ENCODE measurements at regions not wholly inside any gene's neighbourhood (a gene's known extent, or its start where the extent isn't known, plus 50 kb on each side); places are given as distances from the start of the nearest gene placed in this dataset.

GRCh38 chr3:87425056-87425455 is 148.7 kb upstream of the POU1F1 start:
- ATAC-seq (ENCODE audit: low FRiP score in 2 of 2), result no peak
- Histone ChIP-seq H3K4me1 (no peaks in the 10 kb centered on the region), H3K36me3 (no peaks in the 10 kb centered on the region), H3K27me3 (no peaks in the 10 kb centered on the region), H3K9me3 (no peaks in the 10 kb centered on the region), H3K4me3 (no peak overlapping the region), H3K27ac (no peak overlapping the region)
- DNase-seq, result no peak
- no peak for TF ChIP-seq POLR2A (IDR thresholded peaks at IDR 0.05)
- WGBS, 2 donors, result 79 to 80% methylated on average over 3 of the region's 3 CpGs

- Histone ChIP-seq H3K9me3 (no peaks in the 10 kb centered on the region), H3K27me3 (no peaks in the 10 kb centered on the region), H3K36me3 (no peaks in the 10 kb centered on the region), H3K4me1 (no peaks in the 10 kb centered on the region), H3K4me3 (no peak overlapping the region), H3K27ac (no peak overlapping the region)
- DNase-seq (no peak), ATAC-seq (ENCODE audit: low FRiP score in 2 of 2) (no peak)
- WGBS, 2 donors, result 81 to 90% methylated on average over 2 of the region's 2 CpGs
- TF ChIP-seq POLR2A (IDR thresholded peaks at IDR 0.05) (no peak), CTCF (IDR thresholded peaks at IDR 0.05) (no peak), EP300 (IDR thresholded peaks at IDR 0.05) (no peak), POLR2AphosphoS5 (IDR thresholded peaks at IDR 0.05) (no peak)
These were observed 147.0 kb upstream of the POU1F1 start for GRCh38 chr3:87423336-87423735.

GRCh38 chr3:87422333-87422732 is 145.9 kb upstream of the POU1F1 start:
- no peaks in the 10 kb centered on the region for H3K9me3 ChIP-seq
- no peak overlapping the region for H3K27ac ChIP-seq
- DNase-seq, result no peak
- no peaks in the 10 kb centered on the region for H3K36me3 ChIP-seq
- no peak for TF ChIP-seq POLR2AphosphoS5 (IDR thresholded peaks at IDR 0.05)
- TF ChIP-seq EP300 (IDR thresholded peaks at IDR 0.05), result no peak
- no peak overlapping the region for H3K4me3 ChIP-seq
- H3K4me1 ChIP-seq, result no peaks in the 10 kb centered on the region
- H3K27me3 ChIP-seq, result no peaks in the 10 kb centered on the region
- ATAC-seq (ENCODE audit: low FRiP score in 2 of 2), result no peak

GRCh38 chr3:87420171-87420570 is 143.8 kb upstream of the POU1F1 start:
- Histone ChIP-seq H3K27ac (no peak overlapping the region), H3K4me3 (no peak overlapping the region), H3K36me3 (no peaks in the 10 kb centered on the region), H3K4me1 (no peaks in the 10 kb centered on the region), H3K9me3 (no peaks in the 10 kb centered on the region), H3K27me3 (no peaks in the 10 kb centered on the region)
- TF ChIP-seq CTCF (IDR thresholded peaks at IDR 0.05) (no peak), POLR2A (IDR thresholded peaks at IDR 0.05) (no peak), POLR2AphosphoS5 (IDR thresholded peaks at IDR 0.05) (no peak)
- no peak for DNase-seq
- ATAC-seq (ENCODE audit: low FRiP score in 2 of 2), result no peak

- H3K27ac ChIP-seq, result no peak overlapping the region
- H3K27me3 ChIP-seq, result no peaks in the 10 kb centered on the region
- no peaks in the 10 kb centered on the region for H3K36me3 ChIP-seq
- WGBS, 2 donors, result 51 to 52% methylated on average over 1 of the region's 1 CpG
- no peak for TF ChIP-seq POLR2A (IDR thresholded peaks at IDR 0.05)
- no peak for TF ChIP-seq CTCF (IDR thresholded peaks at IDR 0.05)
- TF ChIP-seq EP300 (IDR thresholded peaks at IDR 0.05), result no peak
- TF ChIP-seq POLR2AphosphoS5 (IDR thresholded peaks at IDR 0.05), result no peak
- H3K9me3 ChIP-seq, result no peaks in the 10 kb centered on the region
- ATAC-seq (ENCODE audit: low FRiP score in 2 of 2) (no peak), DNase-seq (no peak)
- no peak overlapping the region for H3K4me3 ChIP-seq
- no peaks in the 10 kb centered on the region for H3K4me1 ChIP-seq
These were observed 137.9 kb upstream of the POU1F1 start for GRCh38 chr3:87414271-87414670.

GRCh38 chr3:87413814-87414213 is 137.4 kb upstream of the POU1F1 start:
- no peak for ATAC-seq (ENCODE audit: low FRiP score in 2 of 2)
- WGBS, 2 donors, result 55 to 56% methylated on average over 3 of the region's 3 CpGs

GRCh38 chr3:87410110-87410509 is 133.7 kb upstream of the POU1F1 start:
- Histone ChIP-seq H3K27me3 (no peaks in the 10 kb centered on the region), H3K4me3 (no peak overlapping the region), H3K9me3 (no peaks in the 10 kb centered on the region), H3K27ac (no peak overlapping the region), H3K4me1 (no peaks in the 10 kb centered on the region), H3K36me3 (no peaks in the 10 kb centered on the region)
- no peak for DNase-seq
- TF ChIP-seq POLR2A (IDR thresholded peaks at IDR 0.05) (no peak), CTCF (IDR thresholded peaks at IDR 0.05) (no peak), EP300 (IDR thresholded peaks at IDR 0.05) (no peak), POLR2AphosphoS5 (IDR thresholded peaks at IDR 0.05) (no peak)
- no peak for ATAC-seq (ENCODE audit: low FRiP score in 2 of 2)

More at GRCh38 chr3:87413814-87414213, 137.4 kb upstream of the POU1F1 start:
- Histone ChIP-seq H3K36me3 (no peaks in the 10 kb centered on the region), H3K27me3 (no peaks in the 10 kb centered on the region), H3K4me1 (no peaks in the 10 kb centered on the region), H3K27ac (no peak overlapping the region), H3K9me3 (no peaks in the 10 kb centered on the region), H3K4me3 (no peak overlapping the region)
- DNase-seq, result no peak
- no peak for TF ChIP-seq EP300 (IDR thresholded peaks at IDR 0.05)
